ELF-1 (cell line): ENCODE measurements at regions not wholly inside any gene's neighbourhood (a gene's known extent, or its start where the extent isn't known, plus 50 kb on each side); places are given as distances from the start of the nearest gene placed in this dataset.

Experiments
- DNase-seq: peaks from one replicate; pipeline ENCODE4 v3.0.0-alpha.2; 2016; ENCODE audit warnings: low read depth, low spot score

DNA sequence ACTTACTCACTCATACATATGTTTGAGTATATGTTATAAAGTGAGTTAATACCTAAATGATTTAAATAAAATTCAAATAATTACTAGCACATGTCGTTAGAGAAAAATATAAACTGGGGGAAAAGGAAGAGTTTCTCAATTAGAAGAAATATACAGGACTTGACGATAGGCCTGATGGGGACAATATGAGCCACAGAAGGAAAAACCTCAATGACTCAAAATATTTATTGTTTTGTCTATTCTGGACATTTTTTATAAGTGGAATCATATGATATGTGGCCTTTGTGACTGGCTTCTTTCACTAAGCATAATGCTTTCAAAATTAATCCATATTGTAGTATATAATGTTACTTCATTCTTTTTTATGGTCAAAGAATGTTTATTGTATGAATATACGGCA lies 339.2 kb upstream of the PMFBP1 start:
- no peak for DNase-seq

DNA sequence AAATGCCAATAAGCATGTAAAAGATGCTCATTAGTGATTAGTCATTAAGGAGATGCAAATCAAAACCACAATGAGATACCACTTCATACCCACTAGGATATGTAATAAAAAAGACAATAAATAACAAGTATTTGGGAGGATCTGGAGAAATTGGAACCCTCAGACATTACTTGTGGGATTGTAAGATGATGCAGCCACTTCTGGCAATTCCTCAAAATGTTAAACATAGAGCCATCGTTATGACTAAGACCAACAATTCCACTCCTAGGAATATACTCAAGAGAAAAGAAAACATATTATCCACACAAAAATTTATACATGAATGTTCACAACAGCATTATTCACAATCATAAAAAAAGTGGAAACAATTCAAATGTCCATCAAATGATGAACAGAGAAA lies 336.2 kb upstream of the PMFBP1 start:
- DNase-seq = no peak

DNA sequence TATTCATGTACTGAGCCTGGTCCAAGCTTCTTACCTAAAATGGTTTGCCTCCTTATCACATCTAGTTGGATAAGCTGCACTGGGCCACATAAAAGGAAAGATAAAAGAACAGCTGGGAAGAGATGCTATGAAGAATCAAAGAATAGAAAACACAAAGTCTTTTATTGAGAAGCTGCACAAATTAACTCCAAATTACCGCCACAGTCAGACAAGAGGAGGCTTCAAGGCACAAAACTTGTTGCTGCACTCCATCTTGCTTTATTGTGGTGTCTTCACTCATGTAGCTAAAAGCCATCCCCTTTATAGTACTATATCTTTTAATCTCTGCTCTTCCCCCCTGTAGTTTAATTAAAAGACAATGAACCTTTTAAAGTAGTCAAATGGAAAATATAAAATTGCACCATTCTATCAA lies 330.6 kb upstream of the PMFBP1 start:
- DNase-seq = no peak

GRCh38 chr16:72501739-72502593 lies 330.0 kb upstream of the PMFBP1 start:
- DNase-seq = peak; percentile 58

DNA sequence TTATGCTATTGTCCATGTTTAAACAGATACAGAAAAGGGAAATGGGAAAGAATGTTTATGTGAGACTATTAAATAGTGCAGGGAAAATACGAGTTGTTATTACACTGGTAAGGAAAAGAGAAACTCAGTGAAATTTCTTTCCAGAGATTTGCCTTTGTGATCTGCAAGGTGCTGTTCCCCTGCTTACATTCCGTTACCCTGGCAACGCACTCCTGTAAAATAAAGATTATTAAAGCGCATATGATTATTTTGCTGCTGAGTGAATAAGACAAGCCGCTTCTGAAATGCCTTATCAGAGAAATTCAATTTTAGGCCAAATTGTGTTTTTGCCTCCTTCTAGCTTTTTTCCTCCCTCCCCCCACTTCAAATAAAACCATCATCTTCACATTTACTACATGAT lies 328.6 kb upstream of the PMFBP1 start:
- no peak for DNase-seq

DNA sequence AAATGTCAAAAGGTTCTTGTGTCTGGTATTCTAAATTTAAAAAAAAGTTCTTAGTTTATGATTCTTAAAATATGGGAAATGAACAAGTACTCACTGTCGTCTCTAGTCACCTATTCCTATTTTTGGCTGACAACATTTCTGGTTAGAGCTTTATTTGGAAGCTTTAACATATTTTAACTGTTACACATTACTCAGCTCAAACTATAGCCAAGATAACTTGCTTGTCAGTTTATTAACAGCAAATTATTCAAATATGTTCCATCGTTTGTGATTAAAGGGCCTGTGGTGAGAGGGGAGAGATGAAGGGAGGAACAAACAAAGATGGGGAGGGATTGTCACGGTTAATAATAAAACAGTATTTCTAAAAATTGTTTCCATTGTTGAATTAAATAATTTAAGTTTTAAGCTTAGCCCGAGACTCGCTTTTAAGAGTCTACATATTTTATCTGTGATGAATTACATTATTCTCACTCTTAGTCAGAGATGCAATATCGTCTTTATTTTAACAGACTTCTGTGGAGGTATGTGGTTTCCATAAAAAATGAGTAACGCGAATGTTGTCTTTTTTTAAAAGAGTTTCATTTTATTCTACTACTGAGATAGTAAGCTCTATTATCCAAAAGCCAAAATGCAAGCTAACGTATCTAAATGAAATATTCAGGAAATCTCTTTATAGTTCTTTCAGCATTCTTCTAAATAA lies 321.9 kb upstream of the PMFBP1 start:
- no peak for DNase-seq

GRCh38 chr16:72487283-72487682 lies 315.3 kb upstream of the PMFBP1 start:
- no peak for DNase-seq

DNA sequence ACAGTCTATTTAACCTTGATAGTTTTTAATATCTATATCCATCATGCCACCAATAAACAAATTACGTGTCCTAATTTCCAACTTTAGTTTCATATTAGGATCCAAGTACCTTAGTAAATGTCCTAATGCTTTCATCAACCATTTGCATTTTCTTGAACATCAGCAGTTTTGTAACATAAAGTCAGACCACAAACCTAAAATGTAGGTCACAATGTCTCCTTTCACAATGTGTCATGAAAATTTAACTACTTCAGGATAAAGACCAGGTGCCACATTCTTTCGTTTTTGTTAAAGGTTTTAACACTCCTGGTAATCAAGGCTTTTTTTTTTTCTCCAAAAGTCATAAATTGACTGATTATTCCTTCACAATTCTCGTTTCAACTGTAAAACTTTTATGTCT lies 310.7 kb upstream of the PMFBP1 start:
- no peak for DNase-seq

- DNase-seq = no peak
Observed at GRCh38 chr16:72481419-72481818, 309.5 kb upstream of the PMFBP1 start.

- no peak for DNase-seq
Observed at GRCh38 chr16:72480911-72481310, 309.0 kb upstream of the PMFBP1 start.

GRCh38 chr16:72475688-72476087 lies 303.7 kb upstream of the PMFBP1 start:
- DNase-seq = no peak

DNA sequence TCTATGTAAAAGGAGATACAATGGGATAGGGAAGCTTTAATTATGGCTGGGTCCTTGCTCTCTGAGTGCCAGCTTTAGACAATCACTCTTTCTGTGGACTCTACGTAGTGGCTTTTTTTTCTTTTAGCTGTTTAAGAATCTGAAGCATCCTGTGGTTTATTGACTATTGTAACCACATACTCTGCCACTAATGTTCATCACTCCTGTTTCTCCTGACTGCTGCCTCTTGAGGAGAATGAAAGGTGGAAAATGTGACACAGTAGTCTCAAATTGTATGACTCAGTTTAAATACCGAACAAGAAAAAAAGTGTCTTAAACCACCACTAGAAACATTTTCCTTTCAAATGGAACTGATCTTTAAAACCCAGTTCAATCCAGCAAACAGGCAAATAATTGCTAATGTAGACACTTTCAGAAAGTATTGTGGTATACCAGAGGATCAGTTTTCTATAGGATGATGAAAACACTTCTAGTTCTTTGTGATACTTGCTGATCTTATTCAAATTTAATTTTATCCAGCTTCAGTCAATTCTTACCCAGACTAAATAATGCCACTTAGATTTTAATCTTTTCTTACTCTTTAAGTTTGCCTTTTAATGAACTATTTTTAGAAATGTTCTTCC lies 302.7 kb upstream of the PMFBP1 start:
- DNase-seq = no peak

GRCh38 chr16:72473631-72474030 lies 301.7 kb upstream of the PMFBP1 start:
- no peak for DNase-seq

- DNase-seq = no peak
Observed at GRCh38 chr16:72471317-72471924, 299.5 kb upstream of the PMFBP1 start.

DNA sequence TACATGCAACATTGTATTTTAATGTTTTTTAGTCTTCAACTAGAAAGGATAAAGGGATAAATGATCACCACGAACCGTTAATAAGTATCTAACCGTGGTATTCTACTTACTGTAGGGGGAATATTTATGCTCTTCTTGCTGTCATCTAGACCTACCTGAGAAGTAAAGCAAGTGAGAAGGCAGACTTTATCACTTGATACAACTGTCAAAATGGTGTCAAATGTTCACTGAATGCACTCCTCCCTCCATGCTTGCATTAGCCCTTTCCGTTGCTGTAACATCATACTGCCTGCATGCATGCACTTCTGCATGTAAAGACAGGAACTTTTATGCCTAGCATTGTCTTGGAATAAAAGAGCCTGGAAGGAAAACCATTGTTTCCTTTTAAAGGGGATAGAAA lies 298.6 kb upstream of the PMFBP1 start:
- DNase-seq = no peak

GRCh38 chr16:72469932-72470331 lies 298.0 kb upstream of the PMFBP1 start:
- no peak for DNase-seq

DNA sequence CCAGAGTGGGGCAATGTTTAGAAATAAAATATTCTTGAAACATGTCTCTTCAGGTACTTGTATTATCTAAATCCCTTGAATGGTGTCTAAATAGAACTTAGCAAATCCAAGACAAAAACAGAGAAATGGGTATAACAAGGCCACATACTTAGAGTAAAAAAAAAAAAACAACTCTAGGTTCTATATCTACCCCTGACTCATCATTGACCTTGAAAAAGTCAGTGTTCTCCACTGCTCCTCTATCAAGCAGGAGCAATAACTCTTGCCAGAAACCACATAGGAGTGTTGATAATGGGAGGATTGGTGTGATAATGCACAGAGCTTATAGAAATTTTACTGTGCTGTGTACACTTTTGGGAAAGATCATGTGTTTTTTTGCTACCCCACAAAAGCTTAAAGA lies 296.6 kb upstream of the PMFBP1 start:
- DNase-seq = no peak

DNA sequence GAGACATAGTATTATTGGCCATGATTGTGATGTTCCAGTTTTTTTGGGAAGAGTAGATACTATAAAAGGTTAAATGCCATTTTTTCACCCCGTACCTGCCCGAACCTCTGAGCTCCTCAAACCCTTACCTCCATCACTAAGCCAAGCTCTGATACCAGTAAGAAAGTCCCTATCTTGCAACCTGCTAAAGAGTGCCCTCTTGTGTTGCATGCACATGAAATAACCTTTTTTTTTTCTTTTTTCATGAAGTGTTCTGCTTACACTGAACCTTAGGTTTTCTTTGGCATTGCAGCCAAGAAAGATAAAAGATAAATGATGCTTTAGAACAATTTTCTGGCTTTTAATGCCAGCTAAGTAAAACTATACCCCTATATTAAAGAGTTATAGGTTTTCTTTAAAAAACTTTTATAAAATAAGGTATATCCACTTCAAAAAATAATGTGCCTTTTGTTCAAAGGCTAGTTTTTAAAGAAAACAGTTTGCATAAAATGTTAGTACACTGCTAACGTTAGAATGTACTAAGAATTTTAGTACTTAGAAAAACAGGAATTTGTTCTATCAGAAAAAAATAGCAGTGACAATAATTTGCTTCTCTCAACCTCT lies 295.3 kb upstream of the PMFBP1 start:
- DNase-seq = peak; percentile 28

DNA sequence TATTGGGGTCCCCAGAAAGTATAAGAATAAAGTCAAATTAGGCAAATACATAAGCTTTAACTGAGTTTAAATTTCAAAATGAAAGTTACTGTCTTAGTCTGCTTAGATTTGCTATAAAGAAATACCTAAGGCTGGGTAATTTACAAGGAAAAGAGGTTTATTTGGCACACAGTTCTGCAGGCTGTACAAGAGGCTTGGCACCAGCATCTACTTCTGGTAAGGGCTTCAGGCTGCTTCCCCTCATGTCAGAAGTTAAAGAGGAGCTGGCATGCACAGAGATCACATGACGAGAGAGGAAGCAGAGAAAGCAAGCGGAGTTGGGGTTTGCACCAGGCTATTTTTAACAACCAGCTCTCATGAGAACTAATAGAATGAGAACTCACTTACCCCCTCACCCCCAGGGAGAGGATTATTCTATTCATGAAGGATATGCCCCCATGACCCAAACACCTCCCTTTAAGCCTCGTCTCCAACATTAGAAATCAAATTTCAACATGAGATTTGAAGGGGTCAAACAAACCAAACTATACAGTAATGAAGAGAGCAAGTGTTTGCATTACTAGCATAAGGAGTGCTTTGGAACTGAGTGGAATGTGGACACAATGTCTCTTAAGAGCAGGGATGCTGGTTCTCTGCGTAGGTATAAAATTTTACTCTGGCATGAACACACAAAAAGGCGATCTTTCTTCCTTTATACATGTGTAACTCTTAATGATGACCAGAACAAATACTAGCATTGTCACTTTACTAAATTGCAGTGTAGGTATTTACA lies 292.8 kb upstream of the PMFBP1 start:
- no peak for DNase-seq

GRCh38 chr16:72464052-72464451 lies 292.1 kb upstream of the PMFBP1 start:
- no peak for DNase-seq

DNA sequence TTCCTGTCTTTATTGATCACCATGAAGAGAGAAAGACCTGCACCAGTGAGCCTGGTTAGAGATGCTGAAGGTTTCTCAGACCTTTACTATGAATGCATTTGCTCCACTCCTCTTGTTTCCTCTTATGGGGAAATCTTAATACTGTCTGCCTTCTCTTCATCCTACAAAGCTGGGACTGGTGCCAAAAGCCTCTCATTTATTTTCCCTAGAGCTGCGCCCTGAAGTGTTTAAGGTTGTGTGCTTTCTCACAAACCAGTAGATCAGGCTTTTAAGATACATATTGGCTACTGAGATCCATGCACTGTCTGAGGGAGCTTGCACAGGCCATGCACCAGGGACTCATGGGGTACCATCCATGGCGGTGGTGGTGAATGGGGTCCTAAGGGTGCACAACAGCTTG lies 286.1 kb upstream of the PMFBP1 start:
- no peak for DNase-seq
